ENCODE measurements at regions not wholly inside any gene's neighbourhood (a gene's known extent, or its start where the extent isn't known, plus 50 kb on each side); places are given as distances from the start of the nearest gene placed in this dataset.
"Not testable (repeated sequence)": the region's sequence is repeated elsewhere in the genome, so short reads cannot be mapped to it uniquely, and the experiment has no call there.

GRCh38 chrY:7806592-7807515, 895.3 kb upstream of the AMELY start:
- no peak for DNase-seq

DNA sequence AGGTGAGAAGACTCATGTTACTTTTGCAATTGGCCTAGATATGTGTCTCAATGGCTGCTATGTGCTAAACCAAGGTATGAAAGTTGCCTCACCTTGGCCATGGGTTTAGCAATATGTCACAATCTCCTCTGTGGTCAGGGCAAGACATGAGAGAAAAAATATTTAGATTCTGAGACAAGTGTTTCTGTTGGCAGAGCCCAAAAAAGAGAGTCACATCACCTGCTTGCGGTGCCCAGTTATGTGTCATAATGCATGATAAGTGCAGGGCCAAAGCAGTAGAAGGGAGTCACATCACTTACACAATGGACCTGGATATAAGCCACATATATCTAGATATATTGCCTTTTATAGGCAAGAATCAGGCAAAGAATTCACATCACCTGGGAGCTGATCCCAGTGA, 894.1 kb upstream of the AMELY start:
- DNase-seq: no peak

DNA sequence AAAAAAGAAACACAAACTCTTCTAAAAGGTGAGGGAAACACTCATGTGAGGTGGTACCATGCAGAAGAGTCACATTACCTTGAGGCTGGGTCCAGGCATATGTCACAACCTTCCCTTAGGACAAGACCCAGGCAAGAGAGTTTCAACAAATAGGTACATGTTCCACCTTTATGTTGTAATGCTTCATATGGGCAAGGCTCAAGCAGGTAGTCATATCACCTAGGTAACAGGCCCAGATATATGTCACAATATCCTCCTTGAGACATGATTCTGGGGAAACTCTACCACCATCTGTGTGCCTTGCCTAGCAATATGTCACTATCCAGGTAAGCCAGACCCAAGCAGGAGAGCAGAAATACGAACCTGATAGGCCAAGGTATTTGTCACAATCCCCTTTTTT, 892.2 kb upstream of the AMELY start:
- no peak for DNase-seq

DNA sequence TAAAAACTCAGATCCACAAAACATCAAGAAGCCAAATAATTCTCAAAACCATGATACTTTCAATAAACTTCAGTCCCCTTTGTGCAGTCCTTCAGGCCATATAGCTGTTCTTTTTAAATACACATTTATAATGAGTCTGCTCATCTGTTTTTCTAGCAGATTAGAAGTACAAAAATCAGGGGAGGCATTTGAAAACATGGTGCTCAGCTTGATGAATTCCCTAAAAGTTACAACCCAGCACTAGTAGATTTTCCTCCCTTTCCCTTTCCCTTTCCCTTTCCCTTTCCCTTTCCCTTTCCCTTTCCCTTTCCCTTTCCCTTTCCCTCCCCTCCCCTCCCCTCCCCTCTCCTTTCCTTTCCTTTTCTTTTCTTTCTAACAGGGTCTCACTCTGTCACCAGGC, 884.6 kb upstream of the AMELY start:
- DNase-seq: no peak

GRCh38 chrY:7794441-7794840, 882.9 kb upstream of the AMELY start:
- DNase-seq: no peak

- DNase-seq: no peak
Measured at GRCh38 chrY:7793989-7794388, 882.4 kb upstream of the AMELY start.

DNA sequence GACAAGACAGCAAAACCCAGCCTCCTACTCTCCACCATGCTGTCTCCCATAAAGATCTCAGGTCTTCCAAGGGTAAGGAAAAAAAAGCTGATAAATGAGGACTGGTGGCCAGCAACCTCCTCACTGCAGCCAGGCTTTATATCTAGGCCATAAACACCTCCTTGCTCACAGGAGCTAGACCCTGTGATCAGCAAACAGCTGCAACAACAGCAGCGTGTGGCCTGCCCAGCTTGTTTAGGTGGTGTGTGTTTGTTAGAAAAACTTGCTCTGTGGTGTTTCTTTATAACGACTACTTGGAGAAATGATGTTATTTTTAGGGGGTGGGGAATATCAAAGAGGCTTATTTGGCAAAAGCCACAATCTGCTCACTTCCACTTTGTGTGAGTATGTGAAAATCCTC, 880.9 kb upstream of the AMELY start:
- DNase-seq: no peak

- no peak for DNase-seq
Measured at GRCh38 chrY:7781501-7781900, 869.9 kb upstream of the AMELY start.

DNA sequence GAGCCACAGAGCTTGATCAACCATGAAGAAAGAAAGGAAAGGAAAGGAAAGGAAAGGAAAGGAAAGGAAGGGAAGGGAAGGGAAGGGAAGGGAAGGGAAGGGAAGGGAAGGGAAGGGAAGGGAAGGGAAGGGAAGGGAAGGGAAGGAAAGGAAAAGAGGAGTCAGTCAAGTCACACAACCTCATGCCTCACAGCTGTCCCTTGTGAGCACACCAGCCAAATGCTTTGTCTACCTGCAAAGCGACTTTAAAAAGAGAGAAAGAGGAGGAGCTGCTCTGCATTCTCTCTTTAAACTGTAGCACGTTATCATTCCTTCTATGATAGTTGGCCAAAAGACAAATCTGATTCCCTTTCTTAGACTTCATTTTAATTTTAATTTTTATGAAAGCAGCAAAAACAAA, 863.9 kb upstream of the AMELY start:
- DNase-seq: not testable (repeated sequence)

DNA sequence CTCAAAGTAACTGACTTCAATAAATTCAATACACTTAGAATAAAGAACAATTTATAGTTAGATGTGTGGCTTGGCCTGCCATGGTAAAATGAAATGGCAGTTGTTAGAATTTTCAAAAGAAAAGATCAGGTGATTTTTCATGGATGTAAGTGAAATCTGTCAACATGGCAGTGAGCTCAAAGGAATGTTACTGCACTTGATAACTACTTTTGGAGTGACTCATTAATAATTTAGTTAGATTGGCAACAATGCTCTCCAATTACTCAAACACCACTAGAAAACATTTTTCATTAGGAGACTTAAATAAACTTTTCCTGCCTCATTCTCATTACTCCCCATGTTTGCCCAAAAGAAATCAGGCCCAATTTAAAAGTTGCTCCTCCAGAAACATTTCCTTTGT, 860.2 kb upstream of the AMELY start:
- DNase-seq: no peak

DNA sequence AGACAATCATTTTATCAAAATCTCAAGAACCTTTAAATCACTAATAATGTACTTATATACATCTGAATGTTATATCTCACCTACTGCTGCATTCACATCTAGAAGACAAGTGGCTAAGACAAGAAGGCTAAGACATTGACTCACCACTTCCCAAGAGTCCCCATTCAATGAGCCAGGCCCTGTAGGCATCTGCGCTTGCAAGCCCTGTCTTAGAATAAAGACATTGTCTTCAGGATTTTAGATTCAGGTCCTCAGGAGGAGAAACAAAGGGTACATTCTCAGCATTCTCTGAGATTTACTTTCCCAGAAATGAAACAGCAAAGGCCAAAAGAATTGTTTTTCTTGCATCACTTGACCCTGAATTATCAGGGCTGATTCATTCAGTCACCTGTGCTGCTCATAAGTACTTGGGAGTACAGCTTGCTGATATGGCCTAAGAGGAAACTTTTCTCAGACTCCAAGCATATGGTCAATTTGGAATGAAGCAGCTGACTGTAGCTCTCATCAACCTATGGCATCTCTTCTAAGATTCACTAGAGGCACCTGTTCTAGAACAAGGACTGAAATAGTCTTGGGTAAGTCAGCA, 858.3 kb upstream of the AMELY start:
- no peak for DNase-seq

- no peak for DNase-seq
Measured at GRCh38 chrY:7768901-7769300, 857.3 kb upstream of the AMELY start.

DNA sequence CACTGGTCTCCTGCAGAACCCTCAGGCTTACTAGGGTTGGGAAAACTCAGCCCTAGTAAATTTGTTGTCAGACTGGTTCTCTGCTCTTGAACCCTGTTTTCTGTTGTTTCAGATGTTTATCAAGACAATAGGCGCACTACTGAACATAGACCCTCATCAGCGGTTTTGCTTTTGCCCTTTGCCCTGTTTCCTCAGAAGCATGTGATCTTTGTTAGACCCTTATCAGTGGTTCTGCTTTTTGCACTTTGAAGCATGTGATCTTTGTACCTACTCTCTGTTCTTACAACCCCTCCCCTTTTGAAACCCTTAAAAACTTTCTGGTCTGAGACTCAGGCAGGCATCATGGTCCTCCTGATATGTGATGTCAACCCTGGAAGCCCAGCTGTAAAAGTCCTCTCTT, 842.2 kb upstream of the AMELY start:
- DNase-seq: no peak

DNA sequence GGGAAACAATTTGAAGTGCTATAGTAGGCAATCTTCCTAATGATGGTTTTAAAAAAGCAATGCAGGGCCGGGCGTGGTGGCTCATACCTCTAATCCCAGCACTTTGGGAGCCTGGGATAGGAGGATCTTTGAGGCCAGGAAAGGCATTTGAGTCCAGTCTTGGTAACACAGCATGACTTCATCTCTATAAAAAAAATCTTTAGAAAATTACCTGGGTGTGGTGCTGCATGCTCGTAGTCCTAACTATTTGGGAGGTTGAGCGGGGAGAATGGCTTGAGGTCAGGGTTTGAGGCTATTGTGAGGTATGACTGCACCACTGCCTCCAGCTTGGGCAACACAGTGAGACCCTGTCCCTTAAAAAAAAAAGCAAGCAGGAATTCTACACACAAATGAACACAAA, 835.2 kb upstream of the AMELY start:
- no peak for DNase-seq

GRCh38 chrY:7745581-7745901, 834.0 kb upstream of the AMELY start:
- DNase-seq: no peak

DNA sequence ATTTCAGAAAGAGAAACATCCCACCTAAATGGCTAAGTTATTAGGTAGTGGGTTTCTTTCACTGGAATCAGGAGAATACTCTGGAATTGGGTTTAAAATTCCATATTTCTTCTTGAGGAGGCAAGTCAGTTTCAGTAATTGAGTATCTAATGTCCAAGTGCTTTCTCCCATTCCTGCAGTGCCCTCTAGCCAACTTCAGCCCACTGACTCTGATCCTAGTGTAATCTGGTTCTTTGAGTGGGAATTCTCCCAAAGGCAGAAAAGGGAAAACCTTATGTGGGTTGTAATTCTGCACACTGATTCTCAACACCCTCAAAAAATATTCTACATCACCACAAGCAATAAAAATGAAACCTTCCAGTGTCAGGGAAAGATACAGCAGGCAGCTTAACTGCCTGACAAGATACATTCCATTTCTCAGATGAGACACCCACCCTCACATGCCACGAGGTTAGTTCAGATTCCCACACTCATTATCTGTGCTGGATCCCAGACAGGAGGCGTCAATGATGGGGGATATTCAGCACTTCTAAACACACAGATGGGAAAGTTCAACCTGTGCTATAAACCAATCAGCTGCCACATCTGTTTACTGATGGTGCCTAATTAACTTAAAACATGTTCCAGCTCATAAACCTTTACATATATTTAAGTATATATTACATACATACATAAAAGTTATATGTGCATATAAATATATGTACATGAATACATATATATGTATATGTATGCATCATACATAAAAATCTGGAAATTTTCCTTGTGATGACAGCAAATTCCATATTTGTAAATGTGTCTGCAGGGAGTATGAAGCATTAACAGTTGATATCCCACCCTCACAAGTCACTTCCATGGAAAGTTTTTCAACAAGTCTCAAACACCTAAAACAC, 833.4 kb upstream of the AMELY start:
- no peak for DNase-seq

GRCh38 chrY:7736847-7737365, 825.4 kb upstream of the AMELY start:
- no peak for DNase-seq

DNA sequence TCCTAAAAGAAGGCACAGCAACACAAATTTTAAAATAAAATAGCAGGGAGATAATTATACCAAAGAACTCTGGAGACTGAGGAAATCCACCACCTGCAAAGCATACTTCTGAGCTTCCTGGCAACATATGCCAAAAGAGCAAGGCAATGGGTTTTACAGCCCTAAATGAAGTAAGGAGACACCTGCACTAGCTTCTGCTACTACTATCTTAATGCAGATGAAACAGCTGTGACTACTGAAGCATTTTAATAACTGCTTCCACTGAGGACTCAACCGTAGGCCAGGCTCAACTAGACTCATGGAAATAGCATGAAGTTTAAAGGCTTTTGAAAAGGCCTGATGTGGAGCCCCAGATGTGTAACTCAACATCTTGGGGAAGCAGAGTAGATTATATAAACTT, 820.1 kb upstream of the AMELY start:
- no peak for DNase-seq

GRCh38 chrY:7730664-7731063, 819.1 kb upstream of the AMELY start:
- DNase-seq: no peak

DNA sequence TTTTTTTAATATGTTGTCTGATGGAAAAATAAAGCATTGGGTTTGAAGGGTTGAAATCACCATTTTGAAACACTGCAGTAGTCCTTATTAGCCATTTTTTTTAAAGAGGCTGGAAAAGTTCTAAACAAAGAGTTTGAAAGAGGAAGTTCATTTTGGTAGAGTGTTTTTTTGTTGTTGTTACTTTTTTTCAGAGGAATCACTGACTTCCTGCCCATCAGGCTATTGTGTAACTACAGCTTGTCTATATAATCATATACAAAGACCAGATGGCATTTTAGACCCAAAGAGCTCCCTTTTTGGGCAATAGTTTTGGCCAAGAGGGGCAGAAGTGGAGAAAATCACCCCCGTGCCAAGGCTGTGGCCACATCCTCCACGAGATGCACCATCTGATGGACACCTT, 818.5 kb upstream of the AMELY start:
- DNase-seq: no peak

- DNase-seq: peak in 4 of 51 donors; percentile 0 to 13 (median 0)
Measured at GRCh38 chrY:7729318-7730011, 817.9 kb upstream of the AMELY start.

DNA sequence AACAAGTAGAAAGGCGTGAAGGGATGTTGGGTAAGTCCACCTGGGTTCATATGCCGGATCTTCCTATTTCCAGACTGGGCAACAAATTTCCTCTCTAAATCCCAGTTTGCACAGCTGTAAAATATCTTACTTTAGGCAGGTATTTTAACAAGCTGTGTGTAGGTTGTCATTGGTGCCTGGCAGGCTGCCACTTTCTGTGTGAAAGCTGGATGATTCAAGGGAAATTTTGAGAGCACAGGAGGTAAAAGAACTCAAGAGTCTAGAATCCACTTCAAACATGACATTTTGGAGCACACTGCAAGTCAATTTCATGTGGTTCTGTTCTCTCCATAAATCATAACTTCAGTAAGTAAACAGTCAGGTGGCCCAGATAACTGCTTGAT, 817.4 kb upstream of the AMELY start:
- DNase-seq: peak in 9 of 51 donors; percentile 0 to 10 (median 0)

Data from hypothalamus (tissue), 51 donors.